ENCODE measurements at regions not wholly inside any gene's neighbourhood (a gene's known extent, or its start where the extent isn't known, plus 50 kb on each side); places are given as distances from the start of the nearest gene placed in this dataset.

- DNase-seq (ENCODE audit: low spot score) = no peak
- Histone ChIP-seq H3K36me3 (no peaks in the 10 kb centered on the region), H3K27ac (no peak overlapping the region), H3K4me1 (no peaks in the 10 kb centered on the region), H3K9me3 (no peaks in the 10 kb centered on the region), H3K4me3 (no peak overlapping the region), H3K27me3 (no peaks in the 10 kb centered on the region)
- TF ChIP-seq, protein P1, sequence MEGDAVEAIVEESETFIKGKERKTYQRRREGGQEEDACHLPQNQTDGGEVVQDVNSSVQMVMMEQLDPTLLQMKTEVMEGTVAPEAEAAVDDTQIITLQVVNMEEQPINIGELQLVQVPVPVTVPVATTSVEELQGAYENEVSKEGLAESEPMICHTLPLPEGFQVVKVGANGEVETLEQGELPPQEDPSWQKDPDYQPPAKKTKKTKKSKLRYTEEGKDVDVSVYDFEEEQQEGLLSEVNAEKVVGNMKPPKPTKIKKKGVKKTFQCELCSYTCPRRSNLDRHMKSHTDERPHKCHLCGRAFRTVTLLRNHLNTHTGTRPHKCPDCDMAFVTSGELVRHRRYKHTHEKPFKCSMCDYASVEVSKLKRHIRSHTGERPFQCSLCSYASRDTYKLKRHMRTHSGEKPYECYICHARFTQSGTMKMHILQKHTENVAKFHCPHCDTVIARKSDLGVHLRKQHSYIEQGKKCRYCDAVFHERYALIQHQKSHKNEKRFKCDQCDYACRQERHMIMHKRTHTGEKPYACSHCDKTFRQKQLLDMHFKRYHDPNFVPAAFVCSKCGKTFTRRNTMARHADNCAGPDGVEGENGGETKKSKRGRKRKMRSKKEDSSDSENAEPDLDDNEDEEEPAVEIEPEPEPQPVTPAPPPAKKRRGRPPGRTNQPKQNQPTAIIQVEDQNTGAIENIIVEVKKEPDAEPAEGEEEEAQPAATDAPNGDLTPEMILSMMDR (IDR thresholded peaks at IDR 0.05) = no peak
Observed at GRCh38 chr1:63041660-63042059, 257.7 kb downstream of the ATG4C start.

- Histone ChIP-seq H3K4me1 (no peaks in the 10 kb centered on the region), H3K4me3 (no peak overlapping the region), H3K36me3 (no peaks in the 10 kb centered on the region), H3K9me3 (no peaks in the 10 kb centered on the region), H3K27ac (no peak overlapping the region), H3K27me3 (no peaks in the 10 kb centered on the region)
- TF ChIP-seq, protein P1 (IDR thresholded peaks at IDR 0.05) = no peak
- DNase-seq (ENCODE audit: low spot score) = no peak
Observed at GRCh38 chr1:63042278-63042677, 258.3 kb downstream of the ATG4C start.

- no peaks in the 10 kb centered on the region for H3K9me3 ChIP-seq
- H3K4me1 ChIP-seq = no peaks in the 10 kb centered on the region
- no peak overlapping the region for H3K4me3 ChIP-seq
- no peak overlapping the region for H3K27ac ChIP-seq
- no peak for DNase-seq (ENCODE audit: low spot score)
- H3K36me3 ChIP-seq = no peaks in the 10 kb centered on the region
- TF ChIP-seq, protein P1 (IDR thresholded peaks at IDR 0.05) = no peak
- H3K27me3 ChIP-seq = no peaks in the 10 kb centered on the region
Observed at GRCh38 chr1:63046539-63046938, 262.6 kb downstream of the ATG4C start.

DNA sequence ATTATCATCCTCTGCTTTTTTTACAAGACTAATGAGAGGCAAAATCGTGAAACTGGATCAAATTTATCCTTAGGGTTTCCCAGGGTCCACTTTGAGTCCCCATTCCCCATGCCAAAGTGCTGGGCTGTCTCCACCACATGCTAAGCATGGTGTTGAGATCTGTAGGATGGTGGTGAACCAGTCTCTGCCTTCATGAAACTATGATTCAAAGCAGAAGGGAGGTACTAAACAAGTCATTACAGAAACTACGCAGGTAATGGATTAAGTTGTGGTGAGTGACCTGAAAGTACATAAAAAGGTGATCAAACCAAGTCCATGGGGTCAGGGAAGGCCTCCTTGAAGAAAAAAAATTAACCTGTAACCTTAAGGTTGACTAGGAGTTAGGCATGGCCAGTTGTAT is 265.2 kb downstream of the ATG4C start:
- no peaks in the 10 kb centered on the region for H3K36me3 ChIP-seq
- no peaks in the 10 kb centered on the region for H3K9me3 ChIP-seq
- H3K27ac ChIP-seq = no peak overlapping the region
- no peak for DNase-seq (ENCODE audit: low spot score)
- H3K27me3 ChIP-seq = no peaks in the 10 kb centered on the region
- H3K4me1 ChIP-seq = no peaks in the 10 kb centered on the region
- TF ChIP-seq, protein P1 (IDR thresholded peaks at IDR 0.05) = no peak
- H3K4me3 ChIP-seq = no peak overlapping the region

- TF ChIP-seq, protein P1 (IDR thresholded peaks at IDR 0.05) = no peak
- Histone ChIP-seq H3K4me3 (no peak overlapping the region), H3K36me3 (no peaks in the 10 kb centered on the region), H3K27me3 (no peaks in the 10 kb centered on the region), H3K9me3 (no peaks in the 10 kb centered on the region), H3K27ac (no peak overlapping the region), H3K4me1 (no peaks in the 10 kb centered on the region)
- no peak for DNase-seq (ENCODE audit: low spot score)
Observed at GRCh38 chr1:63051356-63051755, 267.4 kb downstream of the ATG4C start.

GRCh38 chr1:63051886-63052285 is 268.0 kb downstream of the ATG4C start:
- Histone ChIP-seq H3K4me1 (no peaks in the 10 kb centered on the region), H3K4me3 (no peak overlapping the region), H3K27ac (no peak overlapping the region), H3K27me3 (no peaks in the 10 kb centered on the region), H3K9me3 (no peaks in the 10 kb centered on the region), H3K36me3 (no peaks in the 10 kb centered on the region)
- DNase-seq (ENCODE audit: low spot score) = no peak
- TF ChIP-seq, protein P1 (IDR thresholded peaks at IDR 0.05) = no peak

Data from right atrium auricular region (tissue), 2 donors.